CD4-positive, alpha-beta T cell treated with Interleukin-6 at 100 ng/mL for 8 hours (primary cell): ENCODE measurements at regions not wholly inside any gene's neighbourhood (a gene's known extent, or its start where the extent isn't known, plus 50 kb on each side); places are given as distances from the start of the nearest gene placed in this dataset.

Experiments
- DNase-seq: peaks from one replicate; pipeline ENCODE4 v3.0.0-alpha.2; 2020; ENCODE audit warnings: mixed read lengths, low spot score

GRCh38 chr3:177942911-177943310 lies 593.3 kb upstream of the KCNMB2 start:
- DNase-seq, result no peak

GRCh38 chr3:177944228-177944661 lies 592.0 kb upstream of the KCNMB2 start:
- peak; percentile 48 for DNase-seq

DNA sequence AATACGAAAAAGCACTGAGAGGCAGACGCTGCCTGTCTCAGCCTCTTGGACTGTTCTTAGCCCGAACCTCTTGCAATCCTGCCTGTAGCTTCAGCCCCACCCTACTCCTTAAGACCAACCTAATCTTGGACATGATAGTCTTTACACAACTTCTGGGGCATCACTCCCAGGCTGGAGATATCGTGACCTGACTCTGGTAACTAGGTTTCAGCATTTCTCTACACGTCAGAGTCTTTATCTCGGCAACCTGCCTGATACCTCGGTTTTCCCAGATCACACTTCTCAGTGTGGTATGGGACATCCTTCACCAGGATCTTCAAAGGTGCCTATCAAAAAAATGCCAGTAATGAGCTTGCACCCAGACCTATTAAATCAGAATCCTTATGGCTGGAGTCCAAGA lies 590.2 kb upstream of the KCNMB2 start:
- no peak for DNase-seq

- DNase-seq, result no peak
Observed at GRCh38 chr3:177946497-177946896, 589.7 kb upstream of the KCNMB2 start.

DNA sequence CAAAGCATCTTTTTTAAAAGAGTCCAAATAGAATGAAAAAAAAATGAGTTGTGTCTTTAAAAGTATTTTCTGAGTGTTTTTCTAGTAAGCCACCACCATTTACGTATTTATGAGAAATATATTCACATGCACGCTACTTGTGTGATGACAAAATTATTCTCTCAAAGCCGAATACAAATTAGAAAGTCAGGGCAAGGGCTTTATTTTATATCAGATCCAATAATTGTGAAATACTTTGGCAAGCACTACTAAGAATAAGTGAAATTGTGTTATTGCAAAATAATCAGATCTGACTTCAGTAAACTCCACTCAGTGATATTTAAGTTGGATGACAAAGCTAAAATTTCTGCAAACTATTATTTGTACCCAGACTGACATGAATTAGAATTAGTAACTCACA lies 589.3 kb upstream of the KCNMB2 start:
- DNase-seq, result no peak

DNA sequence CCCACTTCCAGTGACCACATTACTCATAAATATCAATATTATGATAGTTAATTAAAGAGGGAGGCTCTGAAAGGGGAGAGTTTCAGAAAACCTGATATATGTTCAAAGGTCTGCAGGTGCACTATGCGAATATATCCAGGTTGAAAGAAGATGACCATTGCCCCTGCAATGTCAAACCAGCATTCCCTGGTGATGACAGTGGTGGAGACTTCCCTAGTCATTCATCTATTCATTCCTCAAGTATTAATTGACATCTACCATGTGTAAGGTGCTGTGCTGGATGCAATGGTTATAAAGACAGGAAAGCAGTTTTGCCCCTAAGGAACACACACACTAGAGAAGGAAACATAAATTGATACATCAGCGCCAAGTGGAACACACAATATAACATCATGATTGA lies 588.3 kb upstream of the KCNMB2 start:
- no peak for DNase-seq

DNA sequence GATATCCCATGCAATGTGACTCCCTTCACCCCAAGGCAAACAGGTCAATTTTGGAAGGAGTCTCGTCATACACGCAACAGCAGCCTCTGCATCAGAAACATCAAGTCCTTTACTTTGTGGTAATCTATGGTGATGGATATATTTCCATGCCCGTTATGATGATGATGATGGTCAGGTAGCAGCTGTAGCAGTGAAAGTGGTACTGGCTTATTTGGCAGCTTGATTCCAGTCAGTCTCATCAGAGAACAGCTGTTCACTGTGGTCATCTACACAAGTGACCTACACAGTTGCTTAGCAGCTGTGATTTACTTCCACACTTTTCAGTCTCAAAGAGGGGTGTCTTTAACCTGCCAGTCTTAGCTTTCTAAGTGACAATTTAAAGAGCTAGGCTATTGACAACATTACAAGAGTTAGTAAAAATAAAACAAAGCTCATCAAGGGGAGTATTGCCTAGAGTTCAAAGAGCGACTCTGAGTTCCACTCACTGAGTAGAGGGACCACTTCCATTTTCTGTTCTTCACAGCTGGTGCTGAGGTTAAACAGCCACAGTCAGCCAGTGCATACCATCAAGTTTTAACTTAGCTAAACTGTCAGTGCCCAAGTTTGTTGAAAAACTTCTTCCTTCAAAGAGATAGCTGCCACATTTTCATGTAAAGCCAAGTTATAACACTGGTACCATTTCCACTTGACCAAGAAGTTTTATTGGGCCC lies 587.4 kb upstream of the KCNMB2 start:
- DNase-seq, result no peak

DNA sequence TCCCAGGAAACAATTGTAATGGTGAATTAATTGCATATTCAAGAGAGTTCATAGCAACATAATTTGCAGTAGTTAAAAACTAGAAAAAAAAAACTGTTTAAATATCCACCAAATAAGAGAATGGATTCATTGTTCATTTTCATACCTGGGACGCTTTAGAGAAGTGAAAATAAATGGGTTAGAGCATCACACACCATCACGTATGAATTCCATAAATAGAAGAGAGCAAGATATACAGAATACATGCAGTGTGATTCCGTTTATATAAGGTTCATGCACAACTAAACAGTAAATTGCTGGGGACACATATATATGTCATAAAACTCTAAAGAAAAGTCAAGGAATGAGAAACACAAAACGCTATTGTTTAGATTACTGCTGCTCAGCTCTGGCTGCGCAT lies 577.0 kb upstream of the KCNMB2 start:
- no peak for DNase-seq

DNA sequence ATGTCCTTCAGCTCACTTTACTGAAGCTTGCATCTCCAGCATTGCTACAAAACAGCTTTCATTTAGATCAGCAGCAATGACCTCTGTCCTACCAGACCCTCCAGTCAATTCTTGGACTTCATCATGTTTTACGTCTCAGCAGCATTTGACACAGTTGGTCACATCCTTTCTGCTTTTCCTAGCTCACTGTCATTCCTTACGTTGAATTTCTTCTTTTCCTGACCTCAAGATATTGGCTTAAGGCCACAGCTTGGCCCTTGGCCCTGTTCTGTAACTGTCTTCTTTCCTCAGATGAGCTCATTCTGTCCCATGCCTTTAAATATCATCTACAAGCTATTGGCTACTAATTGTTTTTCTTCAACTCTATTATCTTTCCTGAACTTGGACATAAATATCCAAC lies 576.2 kb upstream of the KCNMB2 start:
- DNase-seq, result no peak

GRCh38 chr3:177960722-177961121 lies 575.5 kb upstream of the KCNMB2 start:
- DNase-seq, result no peak

DNA sequence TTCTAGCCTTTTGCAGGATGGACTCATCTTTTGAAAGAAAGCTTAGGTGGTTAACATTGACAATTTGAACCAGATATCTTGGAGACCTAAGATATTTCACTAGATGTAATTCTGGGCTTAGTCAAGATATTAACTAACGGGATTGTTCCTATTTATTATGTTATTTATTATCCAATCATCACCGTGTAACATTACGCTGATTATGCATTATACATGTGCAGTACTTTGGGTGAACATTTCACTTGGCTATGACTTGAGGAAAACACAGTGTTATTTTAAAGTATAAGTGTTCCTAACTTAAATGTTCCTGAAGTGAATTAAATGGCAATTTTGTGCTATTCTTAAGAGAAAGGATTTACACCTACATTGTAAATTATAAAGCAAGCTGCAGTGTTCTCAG lies 574.5 kb upstream of the KCNMB2 start:
- DNase-seq, result no peak

DNA sequence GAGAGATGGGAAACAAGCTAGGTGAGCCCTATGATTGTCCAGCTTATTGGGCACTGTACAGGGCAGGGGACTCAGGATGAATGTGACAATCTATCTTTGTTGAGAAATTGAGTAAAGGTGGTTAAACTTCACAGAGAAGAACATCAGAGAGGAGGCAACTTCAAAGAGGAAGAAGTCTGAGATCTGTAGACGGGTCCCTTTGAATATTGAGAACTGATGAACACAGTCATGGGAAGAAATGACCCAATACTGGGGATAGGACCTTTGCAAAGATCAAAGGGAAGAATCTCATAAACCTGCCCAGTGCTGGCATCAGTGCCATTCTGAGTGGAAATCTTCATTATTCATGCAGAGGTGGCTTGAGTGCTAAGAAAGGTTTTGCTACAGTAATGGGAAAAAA lies 569.7 kb upstream of the KCNMB2 start:
- no peak for DNase-seq

DNA sequence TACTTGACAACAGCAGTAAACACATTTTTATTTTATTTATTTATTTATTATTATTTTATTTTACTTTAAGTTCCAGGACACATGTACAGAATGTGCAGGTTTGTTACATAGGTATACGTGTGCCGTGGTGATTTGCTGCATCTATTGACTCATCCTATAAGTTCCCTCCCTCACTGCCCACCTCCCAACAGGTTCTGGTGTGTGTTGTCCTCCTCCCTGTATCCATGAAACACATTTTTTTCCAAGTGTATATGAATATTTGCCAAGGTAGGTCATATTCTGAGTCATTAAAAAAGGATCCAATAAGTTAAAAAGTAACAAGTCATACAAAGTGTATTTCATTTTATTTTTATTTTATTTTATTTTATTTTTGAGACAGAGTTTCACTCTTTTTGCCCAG lies 567.3 kb upstream of the KCNMB2 start:
- DNase-seq, result no peak

DNA sequence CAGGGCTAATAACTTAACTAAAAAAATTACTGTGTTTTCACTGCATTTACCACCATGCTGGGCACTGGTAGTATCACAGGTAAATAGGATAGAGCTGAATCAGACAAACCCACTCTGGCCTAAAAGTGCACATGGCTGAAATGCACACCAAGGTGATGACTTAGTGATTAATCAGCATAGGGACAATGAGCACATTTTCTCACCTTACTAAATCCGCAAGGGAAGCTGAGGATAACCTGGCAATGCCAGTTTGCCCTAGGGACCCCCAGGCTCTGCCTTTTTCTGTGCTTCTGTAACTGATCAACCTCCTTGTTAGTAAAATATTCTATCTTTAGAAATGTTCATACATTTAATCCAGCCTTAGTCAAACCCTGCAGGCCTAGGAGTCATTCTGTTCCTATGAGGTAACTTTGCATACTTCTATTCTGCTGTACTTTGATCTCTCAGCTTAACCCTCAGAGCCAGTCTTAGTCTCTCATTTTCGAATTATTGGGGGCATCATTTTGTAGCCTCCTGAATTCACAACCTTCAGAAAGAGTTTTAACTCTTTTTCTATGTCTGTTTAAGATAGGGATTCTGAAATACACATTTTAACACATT lies 562.9 kb upstream of the KCNMB2 start:
- DNase-seq, result no peak

- no peak for DNase-seq
Observed at GRCh38 chr3:177976241-177976640, 560.0 kb upstream of the KCNMB2 start.

- no peak for DNase-seq
Observed at GRCh38 chr3:177976866-177977265, 559.4 kb upstream of the KCNMB2 start.

DNA sequence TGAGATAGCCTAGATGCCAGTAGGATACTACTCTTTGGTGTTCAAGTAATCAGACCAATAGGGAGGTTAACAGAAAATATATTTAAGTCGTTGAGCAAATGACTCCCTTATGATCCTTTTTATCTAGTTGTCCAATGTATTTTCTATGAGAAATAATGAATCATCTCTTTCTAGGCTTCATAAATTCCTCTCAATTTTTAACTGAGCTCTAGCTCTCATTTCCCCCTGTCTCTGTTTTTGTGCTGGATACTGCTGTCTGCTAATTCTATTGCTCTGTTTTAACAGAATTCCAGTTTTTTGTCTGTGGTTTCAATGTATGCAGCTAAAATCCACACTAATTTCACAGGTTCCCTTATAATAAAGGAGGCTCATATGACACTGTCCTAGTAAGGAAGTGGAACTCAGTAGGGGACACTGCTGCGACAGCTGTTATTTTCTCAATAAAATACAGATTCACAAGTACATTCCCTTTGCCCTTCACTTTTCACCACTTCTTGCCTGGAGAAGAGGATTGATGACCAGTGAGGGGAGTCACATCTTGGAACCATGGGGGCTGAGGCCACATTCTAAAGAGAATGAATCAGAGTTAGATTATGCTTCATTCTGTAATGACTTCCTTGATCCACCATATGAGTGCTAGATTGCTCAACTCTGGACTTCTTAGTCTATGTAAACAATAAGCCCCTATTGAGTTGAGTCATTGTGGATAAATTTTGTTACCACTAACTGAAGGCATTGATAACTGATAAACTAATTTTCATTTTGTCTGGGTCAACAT lies 558.7 kb upstream of the KCNMB2 start:
- DNase-seq, result no peak

DNA sequence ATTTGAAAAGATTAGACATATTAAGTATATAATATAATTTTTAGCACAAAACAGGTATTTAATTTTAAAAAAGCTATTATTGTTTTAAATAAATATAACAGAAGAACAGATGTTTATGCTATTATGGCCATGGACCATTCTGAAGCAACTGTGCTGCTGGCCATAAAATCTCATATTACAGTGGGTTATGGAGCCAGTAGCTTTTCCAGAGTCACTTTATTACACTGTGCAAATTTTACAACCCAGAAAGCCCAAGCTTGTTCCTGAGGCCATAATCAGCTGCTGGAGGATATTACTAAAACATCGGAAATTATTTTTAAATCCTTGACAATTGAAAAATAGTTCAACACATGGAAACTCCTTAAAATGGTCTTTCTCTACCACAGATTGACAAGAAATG lies 557.3 kb upstream of the KCNMB2 start:
- no peak for DNase-seq

GRCh38 chr3:177979703-177980102 lies 556.5 kb upstream of the KCNMB2 start:
- DNase-seq, result no peak

- no peak for DNase-seq
Observed at GRCh38 chr3:177981576-177981975, 554.7 kb upstream of the KCNMB2 start.

GRCh38 chr3:177982034-177982433 lies 554.2 kb upstream of the KCNMB2 start:
- no peak for DNase-seq

GRCh38 chr3:177983320-177983719 lies 552.9 kb upstream of the KCNMB2 start:
- DNase-seq, result no peak
